ENCODE measurements at regions not wholly inside any gene's neighbourhood (a gene's known extent, or its start where the extent isn't known, plus 50 kb on each side); places are given as distances from the start of the nearest gene placed in this dataset.

DNA sequence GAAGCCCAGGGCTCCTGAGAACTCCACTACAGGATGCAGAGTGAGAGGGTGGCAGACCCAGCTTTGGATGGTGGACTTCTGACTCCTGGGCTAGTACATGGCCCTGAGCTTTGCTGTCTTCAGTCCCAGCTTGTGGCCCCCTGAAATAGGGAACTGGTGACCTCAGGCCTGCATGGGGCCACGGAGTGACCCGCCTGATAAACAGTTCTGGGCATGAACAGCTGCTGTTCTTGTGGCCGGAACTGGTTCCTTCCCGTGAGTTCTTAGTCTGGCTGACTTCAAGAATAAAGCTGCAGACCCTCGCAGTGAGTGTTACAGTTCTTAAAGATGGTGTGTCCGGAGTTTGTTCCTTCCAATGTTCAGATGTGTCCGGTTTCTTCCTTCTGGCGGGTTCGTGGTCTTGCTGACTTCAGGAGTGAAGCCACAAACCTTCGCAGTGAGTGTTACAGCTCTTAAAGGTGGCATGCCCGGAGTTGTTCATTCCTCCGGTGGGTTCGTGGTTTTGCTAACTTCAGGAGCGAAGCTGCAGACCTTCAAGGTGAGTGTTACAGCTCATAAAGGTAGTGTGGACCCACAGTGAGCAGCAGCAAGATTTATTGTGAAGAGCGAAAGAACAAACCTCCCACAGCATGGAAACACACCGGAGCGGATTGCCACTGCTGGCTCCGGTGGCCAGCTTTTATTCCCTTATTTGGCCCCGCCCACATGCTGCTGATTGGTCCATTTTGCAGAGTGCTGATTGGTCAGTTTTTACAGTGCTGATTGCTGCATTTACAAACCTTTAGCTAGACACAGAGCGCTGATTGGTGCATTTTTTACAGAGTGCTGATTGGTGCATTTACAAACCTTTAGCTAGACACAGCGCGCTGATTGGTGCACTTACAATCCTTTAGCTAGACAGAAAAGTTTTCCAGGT, 268.0 kb downstream of the ZEB1 start:
- FAIRE-seq (no peak), DNase-seq (ENCODE audit: insufficient read length, low spot score) (no peak)
- TF ChIP-seq, protein P1, sequence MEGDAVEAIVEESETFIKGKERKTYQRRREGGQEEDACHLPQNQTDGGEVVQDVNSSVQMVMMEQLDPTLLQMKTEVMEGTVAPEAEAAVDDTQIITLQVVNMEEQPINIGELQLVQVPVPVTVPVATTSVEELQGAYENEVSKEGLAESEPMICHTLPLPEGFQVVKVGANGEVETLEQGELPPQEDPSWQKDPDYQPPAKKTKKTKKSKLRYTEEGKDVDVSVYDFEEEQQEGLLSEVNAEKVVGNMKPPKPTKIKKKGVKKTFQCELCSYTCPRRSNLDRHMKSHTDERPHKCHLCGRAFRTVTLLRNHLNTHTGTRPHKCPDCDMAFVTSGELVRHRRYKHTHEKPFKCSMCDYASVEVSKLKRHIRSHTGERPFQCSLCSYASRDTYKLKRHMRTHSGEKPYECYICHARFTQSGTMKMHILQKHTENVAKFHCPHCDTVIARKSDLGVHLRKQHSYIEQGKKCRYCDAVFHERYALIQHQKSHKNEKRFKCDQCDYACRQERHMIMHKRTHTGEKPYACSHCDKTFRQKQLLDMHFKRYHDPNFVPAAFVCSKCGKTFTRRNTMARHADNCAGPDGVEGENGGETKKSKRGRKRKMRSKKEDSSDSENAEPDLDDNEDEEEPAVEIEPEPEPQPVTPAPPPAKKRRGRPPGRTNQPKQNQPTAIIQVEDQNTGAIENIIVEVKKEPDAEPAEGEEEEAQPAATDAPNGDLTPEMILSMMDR (IDR thresholded peaks at IDR 0.05; ENCODE audit: insufficient read depth, missing control alignments), result no peak

DNA sequence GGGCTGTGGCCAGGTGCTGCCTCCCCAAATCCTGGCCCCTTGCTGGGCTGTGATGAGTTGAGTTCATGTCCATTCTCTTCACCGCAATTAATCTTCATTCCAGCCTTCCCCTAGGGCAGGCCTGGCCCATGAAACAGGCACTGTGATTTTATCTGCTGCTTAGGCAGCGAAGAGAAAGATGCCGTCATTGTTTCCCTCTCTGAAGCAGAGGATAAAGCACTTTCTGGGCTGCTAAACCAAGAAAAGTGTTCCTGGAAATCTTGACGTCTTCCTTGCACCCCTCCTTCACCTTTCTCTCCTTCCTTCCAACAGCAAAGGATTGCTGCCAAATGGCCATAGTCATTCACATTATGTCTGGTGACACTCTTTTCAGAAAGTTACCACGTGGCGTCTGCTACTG, 265.9 kb downstream of the ZEB1 start:
- FAIRE-seq (no peak), DNase-seq (ENCODE audit: insufficient read length, low spot score) (no peak)
- TF ChIP-seq, protein P1 (IDR thresholded peaks at IDR 0.05; ENCODE audit: insufficient read depth, missing control alignments), result no peak

DNA sequence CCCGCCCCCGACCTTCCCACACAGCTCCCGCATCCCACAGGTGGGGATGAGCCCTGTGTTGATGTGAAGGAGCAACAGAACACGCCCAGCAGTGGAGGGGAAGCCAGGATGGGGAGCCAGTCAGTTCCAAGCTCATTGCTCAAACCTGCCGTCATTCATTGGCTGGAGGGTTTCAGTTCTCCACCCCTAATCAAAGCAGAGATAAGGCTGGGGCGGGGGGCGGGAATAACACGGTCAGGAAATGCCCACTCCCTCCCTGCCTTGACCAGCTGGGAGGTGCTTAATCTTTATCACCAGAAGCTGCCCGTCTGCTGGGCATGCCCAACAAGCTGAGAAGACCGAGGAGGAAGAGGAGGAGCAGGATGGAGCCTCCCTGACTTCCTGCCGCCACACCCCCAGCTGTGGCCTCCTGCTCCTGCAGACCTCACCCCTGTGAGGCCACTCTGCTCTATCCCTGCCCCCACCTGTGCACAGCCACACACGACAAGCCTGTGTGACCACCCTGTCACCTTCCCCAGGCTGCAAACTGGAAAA, 265.1 kb downstream of the ZEB1 start:
- FAIRE-seq (no peak), DNase-seq (ENCODE audit: insufficient read length, low spot score) (no peak)
- TF ChIP-seq, protein P1 (IDR thresholded peaks at IDR 0.05; ENCODE audit: insufficient read depth, missing control alignments), result no peak

DNA sequence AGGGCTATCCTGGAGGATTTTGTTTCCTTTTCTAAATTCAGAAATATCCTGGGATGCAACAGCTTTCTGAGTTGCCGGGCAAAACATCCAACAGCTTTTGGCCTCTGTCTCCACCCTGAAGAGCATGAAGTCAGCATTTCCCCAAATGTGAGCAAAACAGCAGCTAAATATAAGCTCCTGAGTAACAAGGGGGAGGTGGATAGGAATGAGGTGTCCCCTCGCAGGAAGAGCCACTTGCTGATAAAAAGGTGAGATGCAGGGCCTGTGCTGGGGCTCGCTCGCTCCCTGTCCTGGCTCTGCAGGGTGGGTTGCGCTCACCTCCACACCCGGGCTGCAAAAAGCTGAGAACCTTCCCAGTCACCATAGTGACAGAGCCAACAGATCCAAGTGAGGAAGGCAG, 264.3 kb downstream of the ZEB1 start:
- TF ChIP-seq, protein P1 (IDR thresholded peaks at IDR 0.05; ENCODE audit: insufficient read depth, missing control alignments), result no peak
- FAIRE-seq (no peak), DNase-seq (ENCODE audit: insufficient read length, low spot score) (no peak)

DNA sequence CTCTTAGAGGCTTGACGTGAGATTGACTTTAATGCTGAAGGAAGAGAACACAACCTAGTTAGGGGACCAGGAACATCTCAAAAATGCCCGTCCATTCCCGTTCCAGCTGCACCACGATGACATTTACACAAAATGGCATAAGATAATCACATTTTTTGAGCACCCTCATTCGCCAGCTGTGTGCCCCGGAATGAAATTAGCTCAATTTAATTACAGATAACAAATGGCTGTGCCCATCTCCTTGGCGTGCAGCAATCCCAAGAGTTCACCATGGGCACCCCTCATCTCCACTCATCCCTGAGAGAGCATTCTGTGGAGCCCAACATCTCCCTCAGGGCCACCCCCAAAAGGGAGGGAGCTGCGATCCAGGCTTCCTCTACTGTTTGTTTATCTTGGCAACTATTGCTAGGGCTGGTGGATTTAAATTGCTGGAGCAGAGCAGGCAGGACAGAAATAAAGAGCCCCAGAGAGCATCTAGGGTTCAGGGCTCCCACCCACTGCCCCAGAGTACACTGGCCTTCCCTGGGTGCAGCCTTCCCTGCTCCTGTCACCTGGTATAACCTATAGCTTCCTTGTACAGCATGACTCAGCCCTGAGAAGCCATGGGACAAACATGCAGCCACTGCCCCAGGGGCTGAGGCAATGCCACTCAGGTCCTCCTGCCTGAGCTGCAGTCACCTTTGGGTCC, 263.5 kb downstream of the ZEB1 start:
- DNase-seq (ENCODE audit: insufficient read length, low spot score) (no peak), FAIRE-seq (no peak)
- TF ChIP-seq, protein P1 (IDR thresholded peaks at IDR 0.05; ENCODE audit: insufficient read depth, missing control alignments), result no peak

DNA sequence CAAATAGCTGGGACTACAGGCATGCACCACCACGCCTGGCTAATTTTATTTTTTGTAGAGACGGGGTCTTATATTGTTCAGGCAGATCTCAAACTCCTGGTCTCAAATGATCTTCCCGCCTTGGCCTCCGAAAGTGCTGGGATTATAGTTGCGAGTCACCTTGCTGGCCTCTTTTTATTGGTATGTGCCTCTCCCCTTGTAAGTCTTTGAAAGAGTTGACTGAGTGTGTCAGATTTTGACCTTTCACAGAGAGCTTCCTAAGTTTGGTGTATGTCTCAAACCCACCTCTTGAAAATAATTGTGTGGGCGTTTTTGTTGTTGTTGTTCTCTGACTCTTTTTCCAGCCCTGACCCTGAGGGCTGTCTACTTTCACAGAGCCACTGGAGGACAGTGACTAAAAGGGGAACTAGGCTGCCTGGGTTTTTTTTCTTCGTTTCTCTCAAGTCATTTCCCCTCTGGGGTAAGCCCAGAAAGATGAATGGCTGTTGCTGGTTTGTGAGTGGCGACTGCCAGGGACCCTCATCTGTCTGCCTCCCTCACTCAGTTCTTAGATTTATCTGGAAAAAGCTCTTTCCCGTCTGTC, 262.8 kb downstream of the ZEB1 start:
- no peak for DNase-seq (ENCODE audit: insufficient read length, low spot score)
- FAIRE-seq, result no peak
- TF ChIP-seq, protein P1 (IDR thresholded peaks at IDR 0.05; ENCODE audit: insufficient read depth, missing control alignments), result no peak
